HG03066 (cell line): ENCODE measurements at regions not wholly inside any gene's neighbourhood (a gene's known extent, or its start where the extent isn't known, plus 50 kb on each side); places are given as distances from the start of the nearest gene placed in this dataset.
"Not testable (repeated sequence)": the region's sequence is repeated elsewhere in the genome, so short reads cannot be mapped to it uniquely, and the experiment has no call there.

Experiments
- ATAC-seq: cut with Tn5 transposase; IDR thresholded peaks from one replicate; pipeline ENCODE4 v1.9.1; 2021; ENCODE audit warnings: low read depth; ENCODE audit not compliant: unreplicated experiment

- no peak for ATAC-seq
These were observed 265.6 kb upstream of the GOT2 start for GRCh38 chr16:58999762-59000161.

GRCh38 chr16:58992755-58993154 is 258.6 kb upstream of the GOT2 start:
- not testable (repeated sequence) for ATAC-seq

- not testable (repeated sequence) for ATAC-seq
These were observed 249.3 kb upstream of the GOT2 start for GRCh38 chr16:58983181-58983965.

- peak; percentile 84 for ATAC-seq
These were observed 236.7 kb upstream of the GOT2 start for GRCh38 chr16:58970775-58971174.

- ATAC-seq, result no peak
These were observed 229.4 kb upstream of the GOT2 start for GRCh38 chr16:58963479-58963878.

GRCh38 chr16:58962811-58963210 is 228.7 kb upstream of the GOT2 start:
- no peak for ATAC-seq

- ATAC-seq, result no peak
These were observed 226.4 kb upstream of the GOT2 start for GRCh38 chr16:58960484-58960883.

- no peak for ATAC-seq
These were observed 225.9 kb upstream of the GOT2 start for GRCh38 chr16:58960034-58960433.

GRCh38 chr16:58958749-58959148 is 224.6 kb upstream of the GOT2 start:
- ATAC-seq, result no peak

GRCh38 chr16:58948244-58948643 is 214.1 kb upstream of the GOT2 start:
- ATAC-seq, result no peak

GRCh38 chr16:58940609-58941008 is 206.5 kb upstream of the GOT2 start:
- no peak for ATAC-seq

GRCh38 chr16:58938811-58939210 is 204.7 kb upstream of the GOT2 start:
- ATAC-seq, result no peak

GRCh38 chr16:58937661-58938060 is 203.5 kb upstream of the GOT2 start:
- ATAC-seq, result no peak

GRCh38 chr16:58933186-58933585 is 199.1 kb upstream of the GOT2 start:
- no peak for ATAC-seq

- no peak for ATAC-seq
These were observed 197.3 kb upstream of the GOT2 start for GRCh38 chr16:58931436-58931835.

GRCh38 chr16:58923094-58923493 is 189.0 kb upstream of the GOT2 start:
- no peak for ATAC-seq

GRCh38 chr16:58913456-58913855 is 179.3 kb upstream of the GOT2 start:
- ATAC-seq, result no peak

- no peak for ATAC-seq
These were observed 178.5 kb upstream of the GOT2 start for GRCh38 chr16:58912571-58912970.

GRCh38 chr16:58906981-58907715 is 173.0 kb upstream of the GOT2 start:
- ATAC-seq, result no peak

- ATAC-seq, result no peak
These were observed 170.2 kb upstream of the GOT2 start for GRCh38 chr16:58904291-58904690.

- ATAC-seq, result no peak
These were observed 155.4 kb upstream of the GOT2 start for GRCh38 chr16:58889516-58889915.
